ENCODE measurements at regions not wholly inside any gene's neighbourhood (a gene's known extent, or its start where the extent isn't known, plus 50 kb on each side); places are given as distances from the start of the nearest gene placed in this dataset.

- no peak for DNase-seq (ENCODE audit: low read depth)
Observed at GRCh38 chr2:22596306-22596705, 788.7 kb upstream of the KLHL29 start.

- no peak for DNase-seq (ENCODE audit: low read depth)
Observed at GRCh38 chr2:22600156-22600555, 784.8 kb upstream of the KLHL29 start.

DNA sequence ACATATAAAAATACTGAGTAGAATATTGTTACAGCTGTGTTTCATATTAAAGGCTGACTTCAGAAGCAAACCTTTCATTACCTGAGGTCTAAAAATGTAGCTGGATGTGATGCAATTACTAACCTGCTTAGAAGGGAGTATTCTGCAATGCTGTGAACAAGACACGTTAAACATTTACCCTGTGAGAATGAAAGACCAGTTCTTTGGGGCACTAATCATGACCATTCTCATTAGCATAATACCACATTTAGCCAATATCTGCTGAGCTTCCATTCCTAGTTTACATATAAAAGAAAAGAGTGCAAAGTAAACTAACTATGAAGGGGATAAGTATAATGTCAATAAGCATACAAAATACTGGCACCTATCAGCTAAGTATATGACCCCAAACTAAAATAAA, 784.0 kb upstream of the KLHL29 start:
- no peak for DNase-seq (ENCODE audit: low read depth)

DNA sequence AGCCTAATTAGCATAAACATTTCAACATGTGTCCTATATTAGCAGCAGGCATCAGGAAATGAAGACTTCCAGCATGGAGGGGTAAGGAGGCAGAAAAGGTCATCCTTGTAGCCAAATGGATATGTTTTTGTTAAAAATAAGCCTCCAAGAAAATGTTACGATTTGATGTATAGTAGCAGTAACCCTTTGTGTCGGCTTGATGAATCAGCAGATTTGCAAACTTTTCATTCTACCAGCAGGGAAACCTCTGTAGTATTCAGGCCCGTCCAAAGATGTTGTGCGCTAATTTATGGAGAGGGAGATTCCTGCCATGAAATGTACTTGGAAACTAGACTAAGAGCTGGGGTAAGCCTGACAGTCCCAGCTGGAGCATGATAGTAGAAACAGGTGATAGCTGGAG, 780.8 kb upstream of the KLHL29 start:
- DNase-seq (ENCODE audit: low read depth), result no peak

GRCh38 chr2:22616031-22616430, 768.9 kb upstream of the KLHL29 start:
- DNase-seq (ENCODE audit: low read depth), result no peak

DNA sequence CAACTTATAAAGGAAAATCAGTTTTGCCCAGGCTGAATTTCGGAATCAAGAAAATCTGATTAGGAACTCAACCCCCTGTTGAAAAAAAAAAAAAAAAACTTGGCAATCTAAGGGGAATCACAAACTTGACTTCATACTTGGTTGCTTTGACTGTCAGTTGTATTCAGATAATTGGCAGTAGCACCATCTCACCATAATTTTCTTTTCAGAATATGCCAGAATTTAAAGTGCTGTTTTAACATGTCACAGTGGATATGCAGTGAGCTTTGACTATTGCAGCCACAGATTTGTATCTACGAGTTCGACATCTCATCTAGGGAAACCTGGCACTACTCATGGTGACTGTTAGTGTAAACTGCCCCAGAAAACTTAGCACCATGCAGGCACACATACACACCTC, 761.4 kb upstream of the KLHL29 start:
- DNase-seq (ENCODE audit: low read depth), result no peak

- no peak for DNase-seq (ENCODE audit: low read depth)
Observed at GRCh38 chr2:22626621-22627020, 758.4 kb upstream of the KLHL29 start.

DNA sequence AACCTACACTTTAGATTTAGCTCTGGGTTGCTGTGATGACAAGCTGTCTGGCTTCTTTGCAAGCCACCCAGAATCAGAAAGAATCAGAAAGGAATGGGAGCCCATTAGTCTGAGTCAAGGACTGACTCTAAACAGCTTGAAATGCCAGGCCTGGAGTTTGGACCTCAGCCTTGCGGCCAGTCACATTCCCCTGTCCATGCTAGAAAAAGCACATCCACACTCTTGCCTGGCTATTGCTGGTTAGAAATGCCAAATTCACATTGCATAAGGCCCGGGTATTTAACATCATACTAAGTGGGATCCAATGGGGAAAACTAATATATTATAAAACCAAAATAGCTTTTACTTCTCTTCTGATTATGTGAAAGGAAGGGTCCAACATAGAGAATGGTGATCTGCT, 756.8 kb upstream of the KLHL29 start:
- no peak for DNase-seq (ENCODE audit: low read depth)

- no peak for DNase-seq (ENCODE audit: low read depth)
Observed at GRCh38 chr2:22628906-22629305, 756.1 kb upstream of the KLHL29 start.

- DNase-seq (ENCODE audit: low read depth), result no peak
Observed at GRCh38 chr2:22634167-22634566, 750.8 kb upstream of the KLHL29 start.

DNA sequence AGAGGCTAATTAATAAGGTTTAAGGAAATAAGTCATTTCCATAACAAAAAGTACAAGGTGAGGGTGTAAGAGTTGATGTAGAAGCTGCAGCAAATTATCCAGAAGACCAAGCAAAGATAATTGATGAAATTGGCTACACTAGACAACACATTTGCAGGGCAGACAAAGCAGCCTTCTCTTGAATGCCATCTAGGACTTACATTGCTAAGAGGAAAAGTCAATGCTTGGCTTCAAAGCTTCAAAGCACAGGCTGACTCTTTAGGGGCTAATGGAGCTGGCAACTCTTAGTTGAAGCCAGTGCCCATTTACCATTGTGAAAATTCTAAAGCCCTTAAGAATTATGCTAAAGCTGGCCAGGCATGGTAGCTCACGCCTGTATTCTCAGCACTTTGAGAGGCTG, 728.6 kb upstream of the KLHL29 start:
- no peak for DNase-seq (ENCODE audit: low read depth)

GRCh38 chr2:22673529-22673928, 711.5 kb upstream of the KLHL29 start:
- DNase-seq (ENCODE audit: low read depth), result no peak

DNA sequence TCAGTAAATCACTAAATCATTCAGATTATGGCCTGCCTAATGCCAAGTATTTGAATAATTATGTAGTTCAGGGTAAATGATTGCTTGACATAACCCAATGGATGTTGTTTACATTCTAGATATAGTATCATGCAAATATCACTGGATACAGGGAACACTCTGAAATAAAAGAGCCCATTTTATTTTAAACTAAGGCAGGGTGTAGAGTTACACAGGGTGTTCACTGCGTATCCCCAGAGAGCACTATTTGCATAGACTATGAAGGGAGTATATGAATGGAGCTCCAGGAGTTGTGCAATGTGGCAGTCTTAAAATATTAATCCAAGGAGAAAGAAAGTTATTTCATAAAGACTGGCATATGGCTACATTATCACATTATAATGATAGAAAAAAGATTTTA, 701.1 kb upstream of the KLHL29 start:
- DNase-seq (ENCODE audit: low read depth), result no peak

DNA sequence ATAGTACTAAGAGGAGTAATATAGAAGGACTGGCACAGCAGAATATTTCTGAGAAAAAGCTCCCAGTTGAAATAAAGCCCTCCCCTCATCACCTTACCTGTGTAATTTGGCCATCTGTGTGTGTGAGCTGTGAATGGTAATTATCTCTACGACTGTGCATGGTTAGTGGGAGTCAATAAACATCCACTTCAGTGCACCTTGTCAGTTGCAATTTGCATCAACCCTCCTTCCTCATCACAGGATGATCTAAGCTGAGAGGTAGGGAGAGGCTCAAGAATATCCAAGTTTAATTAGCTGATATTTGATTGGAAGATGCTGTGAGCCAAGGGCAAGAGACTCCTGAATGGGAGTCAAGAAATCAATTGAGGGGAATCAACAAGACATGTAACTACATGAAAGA, 694.9 kb upstream of the KLHL29 start:
- DNase-seq (ENCODE audit: low read depth), result no peak

- DNase-seq (ENCODE audit: low read depth), result no peak
Observed at GRCh38 chr2:22691666-22692065, 693.3 kb upstream of the KLHL29 start.

DNA sequence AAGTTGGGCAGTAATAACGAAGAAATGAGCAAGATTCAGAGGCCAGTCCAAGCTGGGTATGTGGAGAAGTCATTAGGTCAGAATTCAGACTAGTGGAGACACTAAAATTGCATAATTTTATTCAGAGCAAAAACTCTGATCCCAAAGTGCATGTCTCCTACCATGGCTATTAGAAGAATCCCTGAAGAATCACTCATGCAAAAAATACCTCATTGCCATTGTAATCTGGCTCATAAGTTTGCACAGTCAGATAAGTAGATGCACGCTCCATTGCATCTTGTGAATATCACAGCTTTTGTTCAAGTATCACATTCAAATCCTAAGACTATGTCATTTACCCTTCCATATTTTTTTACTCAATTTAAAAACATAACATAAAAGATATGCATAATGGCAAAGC, 692.2 kb upstream of the KLHL29 start:
- DNase-seq (ENCODE audit: low read depth), result no peak

- no peak for DNase-seq (ENCODE audit: low read depth)
Observed at GRCh38 chr2:22694300-22694699, 690.7 kb upstream of the KLHL29 start.

- no peak for DNase-seq (ENCODE audit: low read depth)
Observed at GRCh38 chr2:22694856-22695255, 690.1 kb upstream of the KLHL29 start.

- DNase-seq (ENCODE audit: low read depth), result no peak
Observed at GRCh38 chr2:22697054-22697788, 687.8 kb upstream of the KLHL29 start.

DNA sequence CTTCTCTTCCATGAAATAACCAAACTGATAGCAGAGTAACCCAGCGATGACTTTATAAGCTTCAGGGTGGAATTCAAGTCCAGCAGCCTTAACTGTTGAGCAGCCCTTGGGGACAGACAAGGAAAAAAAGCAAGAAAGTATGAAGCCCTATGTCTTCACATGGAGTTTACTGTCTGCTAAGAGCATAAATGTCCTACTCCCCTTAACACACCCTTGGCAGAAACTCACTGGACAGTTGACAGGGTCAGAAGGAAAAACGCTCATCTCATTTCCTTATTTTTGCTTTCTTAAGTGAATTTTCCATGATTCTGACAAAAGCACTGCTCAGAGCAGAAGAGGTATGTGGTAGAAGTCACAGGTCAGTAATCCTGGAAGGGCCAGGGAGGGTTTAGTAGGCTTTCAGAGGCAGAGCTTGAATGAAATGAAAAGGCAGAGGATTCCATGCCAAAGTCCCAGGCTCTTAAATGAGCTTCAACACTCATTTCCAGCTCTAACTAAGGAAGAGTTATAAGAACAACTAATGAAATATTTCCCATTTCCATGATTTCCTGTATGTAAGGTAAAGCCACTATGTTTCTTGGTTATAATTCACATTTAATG, 683.3 kb upstream of the KLHL29 start:
- no peak for DNase-seq (ENCODE audit: low read depth)

- DNase-seq (ENCODE audit: low read depth), result no peak
Observed at GRCh38 chr2:22703286-22703920, 681.6 kb upstream of the KLHL29 start.

GRCh38 chr2:22719396-22719795, 665.6 kb upstream of the KLHL29 start:
- DNase-seq (ENCODE audit: low read depth), result no peak

GRCh38 chr2:22729466-22729865, 655.5 kb upstream of the KLHL29 start:
- DNase-seq (ENCODE audit: low read depth), result no peak
